HG03039 (cell line): ENCODE measurements at regions not wholly inside any gene's neighbourhood (a gene's known extent, or its start where the extent isn't known, plus 50 kb on each side); places are given as distances from the start of the nearest gene placed in this dataset.

Experiments
- ATAC-seq: cut with Tn5 transposase; IDR thresholded peaks from one replicate; pipeline ENCODE4 v1.9.1; 2021; ENCODE audit warnings: mild to moderate bottlenecking, moderate library complexity; ENCODE audit not compliant: unreplicated experiment

- peak; percentile 76 for ATAC-seq
Observed at GRCh38 chr5:160508780-160509361, 87.2 kb downstream of the PTTG1 start.

GRCh38 chr5:160511280-160511929, 89.8 kb downstream of the PTTG1 start:
- no peak for ATAC-seq
